ENCODE measurements at regions not wholly inside any gene's neighbourhood (a gene's known extent, or its start where the extent isn't known, plus 50 kb on each side); places are given as distances from the start of the nearest gene placed in this dataset.
"Not testable (repeated sequence)": the region's sequence is repeated elsewhere in the genome, so short reads cannot be mapped to it uniquely, and the experiment has no call there.

GRCh38 chr5:131000289-131000688 lies 164.8 kb downstream of the HINT1 start (continued):
- no peak for TF ChIP-seq THAP7 (CRISPR knock-in tag; IDR thresholded peaks at IDR 0.05)
- no peak for TF ChIP-seq SIN3B (IDR thresholded peaks at IDR 0.05; ENCODE audit: low read depth)
- no peak for TF ChIP-seq NCOA4 (IDR thresholded peaks at IDR 0.05; ENCODE audit: partially characterized antibody)
- no peak for TF ChIP-seq CTCF (IDR thresholded peaks at IDR 0.05 in 2 of 3, conservative IDR thresholded peaks at IDR 0.05 in 1 of 3; ENCODE audit: insufficient read depth in 2 of 3, low read depth in 1 of 3, low read length in 3 of 3)
- no peak for TF ChIP-seq CHD4 (IDR thresholded peaks at IDR 0.05; ENCODE audit: insufficient read depth, insufficient replicate concordance, low read depth, low read length, poor library complexity, severe bottlenecking)
- TF ChIP-seq SMC3 (conservative IDR thresholded peaks at IDR 0.05; ENCODE audit: insufficient read depth, low read depth, low read length): no peak
- no peak for TF ChIP-seq HDAC2 (IDR thresholded peaks at IDR 0.05)

- POLR2A ChIA-PET; CTCF ChIA-PET (ENCODE audit: low intra/inter-chr PET ratio); H3K27ac ChIP-seq (ENCODE audit: extremely low read depth, low read depth, low read length); H3K9me1 ChIP-seq (ENCODE audit: control insufficient read depth, insufficient read depth, low read length); H3K79me2 ChIP-seq (ENCODE audit: control insufficient read depth, insufficient read depth, low read length); H2AFZ ChIP-seq (ENCODE audit: low read depth, low read length); H3K9me3 ChIP-seq (replicated peaks; ENCODE audit: control insufficient read depth, insufficient read depth, low read depth, low read length); in situ Hi-C loops (cut with MboI); BruUV-seq (replicated peaks); H3K9ac ChIP-seq (ENCODE audit: insufficient read depth in 1 of 2, low read depth in 2 of 2, low read length in 2 of 2); DNase-seq (ENCODE audit: extremely low read depth in 1 of 4, low spot score in 3 of 4); H3K4me3 ChIP-seq; intact Hi-C loops (cut with micrococcal nuclease); H4K20me1 ChIP-seq (replicated peaks; ENCODE audit: control insufficient read depth, insufficient read depth, low read length); H3K36me3 ChIP-seq (ENCODE audit: control insufficient read depth, insufficient read depth, low read length); H3K4me2 ChIP-seq (ENCODE audit: insufficient read depth, low read length): not testable (repeated sequence)
- H3K4me1 ChIP-seq (replicated peaks in 1 of 2; ENCODE audit: control insufficient read depth in 2 of 2, insufficient read depth in 2 of 2, low read length in 2 of 2): peaks cover 0 to 15% of the 10 kb centered on the region in 2 experiments; a peak in 2 of 5 replicates
- H3K27me3 ChIP-seq (ENCODE audit: control insufficient read depth in 2 of 2, insufficient read depth in 2 of 2, low read length in 2 of 2): peaks cover 19 to 31% of the 10 kb centered on the region in 2 experiments; a peak in 4 of 5 replicates
- FAIRE-seq (peak; percentile 84), ATAC-seq (peak; percentile 90)
These were observed 168.3 kb downstream of the HINT1 start for GRCh38 chr5:130996720-130997119.
